OCI-LY1 (cell line): ENCODE measurements at regions not wholly inside any gene's neighbourhood (a gene's known extent, or its start where the extent isn't known, plus 50 kb on each side); places are given as distances from the start of the nearest gene placed in this dataset.

Experiments
- EZH2 ChIP-seq: fragments of 200-600 bp; sonication (generic), shearing (Covaris generic); IDR thresholded peaks from 2 replicates; pipeline ENCODE4 v1.8.0; 2017; ENCODE audit warnings: borderline replicate concordance, mixed run types, mild to moderate bottlenecking, antibody characterized with exemption, low read length, moderate library complexity, mixed read lengths
- TF ChIP-seq, protein P1 (sequence below): fragments of 200-600 bp; sonication (generic), shearing (Covaris generic); IDR thresholded peaks from 2 replicates; pipeline ENCODE4 v1.5.1; 2017; ENCODE audit warnings: mild to moderate bottlenecking, antibody characterized with exemption, low read length, moderate library complexity, mixed read lengths

DNA sequence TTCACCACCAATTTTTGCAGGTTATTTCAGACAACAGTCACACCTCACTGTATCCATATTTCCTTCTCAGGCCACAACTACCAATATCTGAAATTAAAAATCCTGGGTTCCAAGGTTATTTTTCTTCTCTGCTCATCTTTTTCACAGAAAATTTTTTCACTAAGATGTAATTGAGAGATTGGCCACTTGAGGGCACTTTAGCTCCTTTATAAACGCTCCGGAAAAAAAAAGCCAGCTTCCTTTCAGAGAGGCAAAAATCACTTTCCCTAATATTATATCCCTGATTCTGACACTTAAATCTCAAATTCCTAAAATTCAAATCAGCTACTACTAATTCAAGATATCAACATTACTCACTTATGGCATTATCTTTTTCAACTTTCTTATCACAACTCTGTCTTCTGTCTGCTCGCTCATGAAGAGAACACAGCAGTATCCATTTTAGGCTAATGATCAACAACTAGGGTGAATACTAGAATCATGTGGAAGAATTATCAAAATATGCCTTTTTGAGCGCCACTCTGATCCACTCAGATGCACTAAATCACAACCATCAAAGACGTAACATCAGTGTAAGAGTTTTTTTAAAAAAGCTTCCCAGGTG is 101.4 kb upstream of the RGS1 start:
- TF ChIP-seq, protein P1, sequence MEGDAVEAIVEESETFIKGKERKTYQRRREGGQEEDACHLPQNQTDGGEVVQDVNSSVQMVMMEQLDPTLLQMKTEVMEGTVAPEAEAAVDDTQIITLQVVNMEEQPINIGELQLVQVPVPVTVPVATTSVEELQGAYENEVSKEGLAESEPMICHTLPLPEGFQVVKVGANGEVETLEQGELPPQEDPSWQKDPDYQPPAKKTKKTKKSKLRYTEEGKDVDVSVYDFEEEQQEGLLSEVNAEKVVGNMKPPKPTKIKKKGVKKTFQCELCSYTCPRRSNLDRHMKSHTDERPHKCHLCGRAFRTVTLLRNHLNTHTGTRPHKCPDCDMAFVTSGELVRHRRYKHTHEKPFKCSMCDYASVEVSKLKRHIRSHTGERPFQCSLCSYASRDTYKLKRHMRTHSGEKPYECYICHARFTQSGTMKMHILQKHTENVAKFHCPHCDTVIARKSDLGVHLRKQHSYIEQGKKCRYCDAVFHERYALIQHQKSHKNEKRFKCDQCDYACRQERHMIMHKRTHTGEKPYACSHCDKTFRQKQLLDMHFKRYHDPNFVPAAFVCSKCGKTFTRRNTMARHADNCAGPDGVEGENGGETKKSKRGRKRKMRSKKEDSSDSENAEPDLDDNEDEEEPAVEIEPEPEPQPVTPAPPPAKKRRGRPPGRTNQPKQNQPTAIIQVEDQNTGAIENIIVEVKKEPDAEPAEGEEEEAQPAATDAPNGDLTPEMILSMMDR = peak; percentile 69
- TF ChIP-seq EZH2 = no peak
